GM12872 (cell line): ENCODE measurements at regions not wholly inside any gene's neighbourhood (a gene's known extent, or its start where the extent isn't known, plus 50 kb on each side); places are given as distances from the start of the nearest gene placed in this dataset.

ENCODE experiments used
- TF ChIP-seq, protein P1 (sequence below): IDR thresholded peaks from 3 replicates; pipeline ENCODE4 v1.5.1; 2011; ENCODE audit warnings: low read depth, mild to moderate bottlenecking, low read length, moderate library complexity; ENCODE audit not compliant: insufficient read depth

DNA sequence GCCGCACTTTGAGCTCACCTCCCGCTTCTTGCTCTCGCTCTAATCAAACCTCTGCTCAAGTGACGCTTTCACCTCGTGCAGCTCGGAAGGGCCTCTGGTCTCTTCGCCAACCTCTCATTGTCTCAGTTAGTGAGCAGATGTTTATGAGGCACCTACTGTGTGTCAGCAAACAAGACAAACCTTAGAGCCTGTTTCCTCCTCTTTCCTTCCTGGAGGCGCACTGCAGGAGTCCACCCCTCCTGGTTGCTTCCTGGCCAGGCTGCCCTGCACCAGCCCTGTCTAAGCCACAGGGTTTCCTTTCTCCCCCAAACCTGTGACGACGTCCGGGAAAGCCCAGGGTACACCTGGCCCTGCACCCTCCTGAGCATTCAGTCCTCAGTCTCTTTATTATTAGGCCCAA lies 84.2 kb downstream of the PHETA1 start:
- TF ChIP-seq, protein P1, sequence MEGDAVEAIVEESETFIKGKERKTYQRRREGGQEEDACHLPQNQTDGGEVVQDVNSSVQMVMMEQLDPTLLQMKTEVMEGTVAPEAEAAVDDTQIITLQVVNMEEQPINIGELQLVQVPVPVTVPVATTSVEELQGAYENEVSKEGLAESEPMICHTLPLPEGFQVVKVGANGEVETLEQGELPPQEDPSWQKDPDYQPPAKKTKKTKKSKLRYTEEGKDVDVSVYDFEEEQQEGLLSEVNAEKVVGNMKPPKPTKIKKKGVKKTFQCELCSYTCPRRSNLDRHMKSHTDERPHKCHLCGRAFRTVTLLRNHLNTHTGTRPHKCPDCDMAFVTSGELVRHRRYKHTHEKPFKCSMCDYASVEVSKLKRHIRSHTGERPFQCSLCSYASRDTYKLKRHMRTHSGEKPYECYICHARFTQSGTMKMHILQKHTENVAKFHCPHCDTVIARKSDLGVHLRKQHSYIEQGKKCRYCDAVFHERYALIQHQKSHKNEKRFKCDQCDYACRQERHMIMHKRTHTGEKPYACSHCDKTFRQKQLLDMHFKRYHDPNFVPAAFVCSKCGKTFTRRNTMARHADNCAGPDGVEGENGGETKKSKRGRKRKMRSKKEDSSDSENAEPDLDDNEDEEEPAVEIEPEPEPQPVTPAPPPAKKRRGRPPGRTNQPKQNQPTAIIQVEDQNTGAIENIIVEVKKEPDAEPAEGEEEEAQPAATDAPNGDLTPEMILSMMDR, result no peak

GRCh38 chr12:111283966-111284365 lies 84.9 kb downstream of the PHETA1 start:
- TF ChIP-seq, protein P1, result no peak

DNA sequence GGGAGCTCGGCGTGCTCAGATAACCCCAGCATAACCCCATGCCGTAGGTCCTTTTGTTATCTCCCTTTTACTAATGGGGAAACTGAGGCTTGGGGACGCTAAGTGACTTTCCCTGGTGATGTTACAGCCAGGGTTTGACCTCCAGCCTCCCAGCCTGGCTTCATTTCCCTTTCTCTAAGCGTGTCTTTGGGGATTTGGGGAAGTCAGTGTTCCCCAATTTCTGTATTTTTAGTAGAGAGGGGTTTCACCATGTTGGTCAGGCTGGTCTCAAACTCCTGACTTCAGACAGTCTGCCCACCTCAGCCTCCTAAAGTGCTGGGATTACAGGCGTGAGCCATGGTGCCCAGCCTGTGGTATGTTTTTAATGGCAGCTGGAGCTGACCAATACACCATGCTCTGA lies 85.4 kb downstream of the PHETA1 start:
- TF ChIP-seq, protein P1, result no peak

DNA sequence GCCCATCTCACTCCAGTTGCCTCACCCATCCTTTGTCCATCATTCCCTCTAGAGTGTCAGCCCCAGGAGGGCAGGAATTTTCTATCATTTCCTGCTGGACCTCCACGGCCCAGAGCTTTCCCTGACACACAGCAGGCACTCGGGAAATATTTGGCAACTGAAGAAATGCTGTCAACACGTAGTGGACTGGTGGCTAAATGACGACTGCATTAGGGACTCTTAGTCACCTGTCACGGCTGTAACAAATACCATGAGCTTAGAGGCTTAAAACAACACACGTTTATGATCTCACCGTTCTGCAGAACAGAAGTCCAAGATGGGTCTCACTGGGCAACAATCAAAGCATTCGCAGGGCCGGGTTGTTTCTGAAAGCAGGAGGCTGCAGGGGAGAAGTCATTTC lies 91.3 kb downstream of the PHETA1 start:
- TF ChIP-seq, protein P1, result no peak

GRCh38 chr12:111276146-111276545 lies 92.7 kb downstream of the PHETA1 start:
- TF ChIP-seq, protein P1, result no peak

DNA sequence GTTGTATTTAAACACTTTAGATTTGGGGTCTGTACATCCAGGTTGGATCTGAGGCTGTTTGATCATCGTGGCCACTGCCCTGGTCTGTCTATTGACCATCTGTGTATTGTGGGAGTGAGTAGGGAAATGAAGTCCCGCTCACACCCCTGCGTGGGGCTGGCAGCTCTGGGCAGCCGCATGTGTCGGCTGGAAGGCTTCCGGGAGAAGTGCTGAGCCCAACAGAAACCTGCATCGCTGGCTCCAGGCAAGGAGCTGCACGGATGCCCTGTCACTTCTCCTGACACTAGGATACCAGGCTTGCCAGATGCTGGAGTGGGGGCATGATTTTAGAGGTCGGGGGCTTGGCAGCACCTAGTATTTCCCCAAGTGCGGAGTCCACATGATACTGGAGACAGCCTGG lies 93.6 kb downstream of the PHETA1 start:
- TF ChIP-seq, protein P1, result no peak

- TF ChIP-seq, protein P1, result peak; percentile 55
Observed at GRCh38 chr12:111274777-111275176, 94.1 kb downstream of the PHETA1 start.
